ENCODE measurements at regions not wholly inside any gene's neighbourhood (a gene's known extent, or its start where the extent isn't known, plus 50 kb on each side); places are given as distances from the start of the nearest gene placed in this dataset.

GRCh38 chr4:101593666-101594065 is 196.9 kb upstream of the BANK1 start (continued):
- TF ChIP-seq, protein P1, sequence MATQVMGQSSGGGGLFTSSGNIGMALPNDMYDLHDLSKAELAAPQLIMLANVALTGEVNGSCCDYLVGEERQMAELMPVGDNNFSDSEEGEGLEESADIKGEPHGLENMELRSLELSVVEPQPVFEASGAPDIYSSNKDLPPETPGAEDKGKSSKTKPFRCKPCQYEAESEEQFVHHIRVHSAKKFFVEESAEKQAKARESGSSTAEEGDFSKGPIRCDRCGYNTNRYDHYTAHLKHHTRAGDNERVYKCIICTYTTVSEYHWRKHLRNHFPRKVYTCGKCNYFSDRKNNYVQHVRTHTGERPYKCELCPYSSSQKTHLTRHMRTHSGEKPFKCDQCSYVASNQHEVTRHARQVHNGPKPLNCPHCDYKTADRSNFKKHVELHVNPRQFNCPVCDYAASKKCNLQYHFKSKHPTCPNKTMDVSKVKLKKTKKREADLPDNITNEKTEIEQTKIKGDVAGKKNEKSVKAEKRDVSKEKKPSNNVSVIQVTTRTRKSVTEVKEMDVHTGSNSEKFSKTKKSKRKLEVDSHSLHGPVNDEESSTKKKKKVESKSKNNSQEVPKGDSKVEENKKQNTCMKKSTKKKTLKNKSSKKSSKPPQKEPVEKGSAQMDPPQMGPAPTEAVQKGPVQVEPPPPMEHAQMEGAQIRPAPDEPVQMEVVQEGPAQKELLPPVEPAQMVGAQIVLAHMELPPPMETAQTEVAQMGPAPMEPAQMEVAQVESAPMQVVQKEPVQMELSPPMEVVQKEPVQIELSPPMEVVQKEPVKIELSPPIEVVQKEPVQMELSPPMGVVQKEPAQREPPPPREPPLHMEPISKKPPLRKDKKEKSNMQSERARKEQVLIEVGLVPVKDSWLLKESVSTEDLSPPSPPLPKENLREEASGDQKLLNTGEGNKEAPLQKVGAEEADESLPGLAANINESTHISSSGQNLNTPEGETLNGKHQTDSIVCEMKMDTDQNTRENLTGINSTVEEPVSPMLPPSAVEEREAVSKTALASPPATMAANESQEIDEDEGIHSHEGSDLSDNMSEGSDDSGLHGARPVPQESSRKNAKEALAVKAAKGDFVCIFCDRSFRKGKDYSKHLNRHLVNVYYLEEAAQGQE (IDR thresholded peaks at IDR 0.05), result no peak
- TF ChIP-seq KDM5A (IDR thresholded peaks at IDR 0.05), result no peak
- TF ChIP-seq POLR2A (IDR thresholded peaks at IDR 0.05; ENCODE audit: low read length), result no peak
- no peak for TF ChIP-seq NPAS2 (CRISPR knock-in tag; IDR thresholded peaks at IDR 0.05; ENCODE audit: borderline replicate concordance)
- TF ChIP-seq CHD4 (IDR thresholded peaks at IDR 0.05; ENCODE audit: borderline replicate concordance), result no peak
- no peak for TF ChIP-seq GATA3 (IDR thresholded peaks at IDR 0.05; ENCODE audit: borderline replicate concordance)

DNA sequence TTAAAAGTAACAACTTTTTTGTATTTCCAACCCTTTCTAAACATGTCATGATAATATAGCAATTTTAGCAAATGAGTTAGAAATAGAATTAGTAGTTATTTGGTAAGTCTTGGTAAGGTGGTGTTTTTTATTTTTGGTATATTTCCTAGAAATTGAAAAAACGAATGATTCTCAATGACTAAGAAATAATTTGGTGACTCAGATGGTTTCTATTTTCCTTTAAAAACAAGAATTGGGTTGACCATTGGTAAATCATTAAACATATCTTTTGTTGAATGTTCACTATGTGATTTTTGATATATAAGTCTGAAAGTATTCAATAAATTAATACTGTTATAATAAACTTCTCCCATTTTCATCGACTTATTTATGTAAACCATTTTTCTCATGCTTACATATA is 206.2 kb upstream of the BANK1 start:
- no peak for DNase-seq (ENCODE audit: low read depth in 1 of 2, low spot score in 1 of 2)
- no peak overlapping the region for H3K4me2 ChIP-seq
- no peak overlapping the region for H3K4me3 ChIP-seq
- no peaks in the 10 kb centered on the region for H3K4me1 ChIP-seq
- POLR2A ChIA-PET, result no interaction called here
- 30% methylated on average over 2 of the region's 2 CpGs for WGBS (ENCODE audit: missing lambda C conversion rate)
- no peak for ATAC-seq
- CTCF ChIA-PET, result no interaction called here
- H3K27ac ChIP-seq, result no peak overlapping the region
- no peak for TF ChIP-seq HDAC2 (IDR thresholded peaks at IDR 0.05)
- TF ChIP-seq PBX3 (IDR thresholded peaks at IDR 0.05), result no peak
- no peak for TF ChIP-seq ZNF302 (CRISPR knock-in tag; IDR thresholded peaks at IDR 0.05)
- no peak for TF ChIP-seq FOSL2 (IDR thresholded peaks at IDR 0.05)
- no peak for TF ChIP-seq FOSL2 (CRISPR knock-in tag; IDR thresholded peaks at IDR 0.05)
- no peak for TF ChIP-seq KDM5A (IDR thresholded peaks at IDR 0.05)
- TF ChIP-seq POLR2AphosphoS2 (conservative IDR thresholded peaks at IDR 0.05; ENCODE audit: low read length), result no peak
- no peak for TF ChIP-seq MAZ (IDR thresholded peaks at IDR 0.05; ENCODE audit: borderline replicate concordance, low read depth, low read length)
- TF ChIP-seq GATA3 (IDR thresholded peaks at IDR 0.05; ENCODE audit: borderline replicate concordance), result no peak
- TF ChIP-seq NFE2L2 (conservative IDR thresholded peaks at IDR 0.05; ENCODE audit: low read length), result no peak
- no peak for TF ChIP-seq JUNB (IDR thresholded peaks at IDR 0.05)
- no peak for TF ChIP-seq HEYL (CRISPR knock-in tag; IDR thresholded peaks at IDR 0.05)
- no peak for TF ChIP-seq KDM1A (IDR thresholded peaks at IDR 0.05; ENCODE audit: low read depth)
- TF ChIP-seq CBX8 (IDR thresholded peaks at IDR 0.05), result no peak
- TF ChIP-seq CEBPB (IDR thresholded peaks at IDR 0.05), result no peak
- no peak for TF ChIP-seq SMC3 (IDR thresholded peaks at IDR 0.05)
- TF ChIP-seq SREBF2 (IDR thresholded peaks at IDR 0.05), result no peak
- FAIRE-seq, result no peak
- peaks cover 7% of the 10 kb centered on the region; the same call in 1 of the 3 replicates for H3K9me3 ChIP-seq

DNA sequence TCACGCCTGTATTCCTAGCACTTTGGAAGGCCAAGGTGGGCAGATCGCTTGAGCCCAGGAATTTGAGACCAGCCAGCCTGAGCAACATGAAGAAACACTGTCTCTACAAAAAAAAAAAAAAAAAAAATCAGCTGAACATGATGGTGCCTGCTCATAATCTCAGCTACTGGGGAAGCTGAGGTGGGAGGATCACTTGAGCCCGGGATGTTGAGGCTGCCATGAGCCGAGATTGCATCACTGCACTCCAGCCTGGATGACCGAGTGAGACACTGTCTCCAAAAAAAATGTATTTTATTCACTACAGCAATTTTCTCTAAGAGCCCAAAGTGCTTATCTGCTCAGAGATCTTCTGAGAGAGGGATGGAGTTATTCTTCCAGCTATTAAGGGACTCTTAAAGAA is 215.8 kb upstream of the PPP3CA start:
- H3K27ac ChIP-seq, result no peak overlapping the region
- no peaks in the 10 kb centered on the region for H3K9me3 ChIP-seq
- ATAC-seq (no peak), DNase-seq (ENCODE audit: low read depth in 1 of 2, low spot score in 1 of 2) (no peak), FAIRE-seq (no peak)
- CTCF ChIA-PET, result interaction anchor here (0.6 kb wide), 1 partner anchor 37 kb away, joined by 3 read pairs; no protein-coding TSS in a partner anchor
- H3K4me3 ChIP-seq, result no peak overlapping the region
- H3K4me1 ChIP-seq, result no peaks in the 10 kb centered on the region
- POLR2A ChIA-PET, result interaction anchor here (0.6 kb wide), 2 partner anchors 28 to 79 kb away, joined by 3 to 4 read pairs; no protein-coding TSS in a partner anchor
- H3K4me2 ChIP-seq, result no peak overlapping the region
- TF ChIP-seq CHD2 (IDR thresholded peaks at IDR 0.05; ENCODE audit: low read length, partially characterized antibody) (no peak), PHF8 (IDR thresholded peaks at IDR 0.05; ENCODE audit: borderline replicate concordance, low read depth) (no peak), MAX (IDR thresholded peaks at IDR 0.05) (no peak), FOSB (CRISPR knock-in tag; IDR thresholded peaks at IDR 0.05) (no peak), KDM1A (IDR thresholded peaks at IDR 0.05; ENCODE audit: low read depth) (no peak), RAD21 (conservative IDR thresholded peaks at IDR 0.05 in 1 of 2, IDR thresholded peaks at IDR 0.05 in 1 of 2) (no peak), POLR2AphosphoS2 (conservative IDR thresholded peaks at IDR 0.05; ENCODE audit: low read length) (no peak), FOSL2 (IDR thresholded peaks at IDR 0.05) (no peak), FOSL2 (CRISPR knock-in tag; IDR thresholded peaks at IDR 0.05) (no peak)
- TF ChIP-seq, protein P2, sequence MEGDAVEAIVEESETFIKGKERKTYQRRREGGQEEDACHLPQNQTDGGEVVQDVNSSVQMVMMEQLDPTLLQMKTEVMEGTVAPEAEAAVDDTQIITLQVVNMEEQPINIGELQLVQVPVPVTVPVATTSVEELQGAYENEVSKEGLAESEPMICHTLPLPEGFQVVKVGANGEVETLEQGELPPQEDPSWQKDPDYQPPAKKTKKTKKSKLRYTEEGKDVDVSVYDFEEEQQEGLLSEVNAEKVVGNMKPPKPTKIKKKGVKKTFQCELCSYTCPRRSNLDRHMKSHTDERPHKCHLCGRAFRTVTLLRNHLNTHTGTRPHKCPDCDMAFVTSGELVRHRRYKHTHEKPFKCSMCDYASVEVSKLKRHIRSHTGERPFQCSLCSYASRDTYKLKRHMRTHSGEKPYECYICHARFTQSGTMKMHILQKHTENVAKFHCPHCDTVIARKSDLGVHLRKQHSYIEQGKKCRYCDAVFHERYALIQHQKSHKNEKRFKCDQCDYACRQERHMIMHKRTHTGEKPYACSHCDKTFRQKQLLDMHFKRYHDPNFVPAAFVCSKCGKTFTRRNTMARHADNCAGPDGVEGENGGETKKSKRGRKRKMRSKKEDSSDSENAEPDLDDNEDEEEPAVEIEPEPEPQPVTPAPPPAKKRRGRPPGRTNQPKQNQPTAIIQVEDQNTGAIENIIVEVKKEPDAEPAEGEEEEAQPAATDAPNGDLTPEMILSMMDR (IDR thresholded peaks at IDR 0.05), result no peak
- 63% methylated on average over 5 of the region's 5 CpGs for WGBS (ENCODE audit: missing lambda C conversion rate)
